IMR-90 (cell line): ENCODE measurements at regions not wholly inside any gene's neighbourhood (a gene's known extent, or its start where the extent isn't known, plus 50 kb on each side); places are given as distances from the start of the nearest gene placed in this dataset.

ENCODE experiments used
- BHLHE40 ChIP-seq: fragments of 150-350 bp; IDR thresholded peaks from 2 replicates; pipeline ENCODE4 v1.6.1; 2016; ENCODE audit warnings: mild to moderate bottlenecking, low read depth, low read length
- CEBPB ChIP-seq: IDR thresholded peaks from 2 replicates; pipeline ENCODE4 v1.6.1; 2012; ENCODE audit warnings: low read depth, low read length, improper control_type of control experiment
- CHD1 ChIP-seq: IDR thresholded peaks from 2 replicates; pipeline ENCODE4 v1.6.1; 2012; ENCODE audit warnings: low read depth, low read length, improper control_type of control experiment
- CTCF ChIP-seq: conservative IDR thresholded peaks from 2 replicates; pipeline ENCODE4 v1.5.1; 2012; ENCODE audit warnings: mild to moderate bottlenecking, low read depth, low read length, improper control_type of control experiment
- ELK1 ChIP-seq: fragments of 150-350 bp; IDR thresholded peaks from 2 replicates; pipeline ENCODE4 v1.6.1; 2016; ENCODE audit warnings: low read depth, mild to moderate bottlenecking, low read length, moderate library complexity, borderline replicate concordance
- FOS ChIP-seq: fragments of 150-350 bp; IDR thresholded peaks from 2 replicates; pipeline ENCODE4 v1.6.1; 2016; ENCODE audit warnings: low read depth, low read length
- MAFK ChIP-seq: IDR thresholded peaks from 2 replicates; pipeline ENCODE4 v1.6.1; 2012; ENCODE audit warnings: low read depth, low read length, improper control_type of control experiment
- MAZ ChIP-seq: IDR thresholded peaks from 2 replicates; pipeline ENCODE4 v1.6.1; 2012; ENCODE audit warnings: low read depth, mild to moderate bottlenecking, low read length, improper control_type of control experiment, moderate library complexity, borderline replicate concordance
- MXI1 ChIP-seq: IDR thresholded peaks from 2 replicates; pipeline ENCODE4 v1.6.1; 2012; ENCODE audit warnings: low read depth, mild to moderate bottlenecking, low read length, moderate library complexity, borderline replicate concordance
- NFE2L2 ChIP-seq: fragments of 150-350 bp; IDR thresholded peaks from 2 replicates; pipeline ENCODE4 v1.6.1; 2016; ENCODE audit warnings: low read depth, mild to moderate bottlenecking, low read length
- POLR2A ChIP-seq: IDR thresholded peaks from 2 replicates; pipeline ENCODE4 v1.6.1; 2012; ENCODE audit warnings: mild to moderate bottlenecking, low read depth, low read length
- RAD21 ChIP-seq: IDR thresholded peaks from 2 replicates; pipeline ENCODE4 v1.6.1; 2012; ENCODE audit warnings: low read length, improper control_type of control experiment
- RCOR1 ChIP-seq: IDR thresholded peaks from 2 replicates; pipeline ENCODE4 v1.6.1; 2012; ENCODE audit warnings: mild to moderate bottlenecking, low read length, improper control_type of control experiment; ENCODE audit not compliant: insufficient replicate concordance
- SMC3 ChIP-seq: fragments of 150-350 bp; IDR thresholded peaks from 2 replicates; pipeline ENCODE4 v1.6.1; 2016; ENCODE audit warnings: low read depth, mild to moderate bottlenecking, antibody characterized with exemption, low read length, moderate library complexity

- TF ChIP-seq MAZ (no peak), CTCF (no peak), FOS (no peak), POLR2A (no peak), MAFK (no peak), RAD21 (no peak), BHLHE40 (no peak), RCOR1 (no peak), MXI1 (no peak), SMC3 (no peak), NFE2L2 (no peak), CEBPB (no peak), ELK1 (no peak), CHD1 (no peak)
These were observed 101.9 kb downstream of the PCDH7 start for GRCh38 chr4:30821859-30822612.
